IPS DF 19.7 (cell line): ENCODE measurements at regions not wholly inside any gene's neighbourhood (a gene's known extent, or its start where the extent isn't known, plus 50 kb on each side); places are given as distances from the start of the nearest gene placed in this dataset.
"Not testable (repeated sequence)": the region's sequence is repeated elsewhere in the genome, so short reads cannot be mapped to it uniquely, and the experiment has no call there.

Experiments
- DNase-seq: peaks from one replicate; pipeline ENCODE4 v3.0.0-alpha.2; 2013; ENCODE audit warnings: low read depth, low spot score

DNA sequence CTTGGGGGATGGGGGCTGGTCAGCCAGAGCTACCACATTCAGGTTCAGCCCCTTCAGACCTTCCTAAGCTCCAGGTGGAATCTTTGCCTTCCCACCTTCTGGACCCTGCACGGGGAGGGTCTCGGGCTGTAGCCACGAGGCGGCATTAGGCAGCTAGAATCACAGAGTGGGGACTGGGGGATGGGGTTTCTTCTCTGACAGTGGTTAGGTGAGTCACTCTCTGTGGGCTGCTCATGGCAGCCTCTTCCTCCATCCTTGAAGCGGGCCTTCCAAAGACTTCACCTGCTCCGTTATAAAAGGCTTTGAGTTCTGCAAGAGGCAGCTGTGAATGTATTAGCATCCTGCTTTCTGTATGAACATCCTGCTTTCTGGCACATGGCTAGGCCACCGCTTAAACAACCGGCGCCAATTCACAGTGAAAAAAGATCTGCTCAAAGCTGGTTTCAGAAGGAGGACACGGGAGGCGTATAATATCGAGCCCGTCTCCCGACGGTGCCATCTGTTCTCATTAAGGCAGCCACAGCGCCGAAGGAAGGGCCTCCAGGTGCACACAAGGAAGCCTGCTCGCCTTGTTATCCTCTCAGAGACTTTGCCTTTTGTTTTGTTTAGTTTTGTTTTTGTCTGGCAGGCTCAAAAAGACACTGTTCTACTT lies 74.3 kb upstream of the IGFBP7 start:
- DNase-seq = no peak

DNA sequence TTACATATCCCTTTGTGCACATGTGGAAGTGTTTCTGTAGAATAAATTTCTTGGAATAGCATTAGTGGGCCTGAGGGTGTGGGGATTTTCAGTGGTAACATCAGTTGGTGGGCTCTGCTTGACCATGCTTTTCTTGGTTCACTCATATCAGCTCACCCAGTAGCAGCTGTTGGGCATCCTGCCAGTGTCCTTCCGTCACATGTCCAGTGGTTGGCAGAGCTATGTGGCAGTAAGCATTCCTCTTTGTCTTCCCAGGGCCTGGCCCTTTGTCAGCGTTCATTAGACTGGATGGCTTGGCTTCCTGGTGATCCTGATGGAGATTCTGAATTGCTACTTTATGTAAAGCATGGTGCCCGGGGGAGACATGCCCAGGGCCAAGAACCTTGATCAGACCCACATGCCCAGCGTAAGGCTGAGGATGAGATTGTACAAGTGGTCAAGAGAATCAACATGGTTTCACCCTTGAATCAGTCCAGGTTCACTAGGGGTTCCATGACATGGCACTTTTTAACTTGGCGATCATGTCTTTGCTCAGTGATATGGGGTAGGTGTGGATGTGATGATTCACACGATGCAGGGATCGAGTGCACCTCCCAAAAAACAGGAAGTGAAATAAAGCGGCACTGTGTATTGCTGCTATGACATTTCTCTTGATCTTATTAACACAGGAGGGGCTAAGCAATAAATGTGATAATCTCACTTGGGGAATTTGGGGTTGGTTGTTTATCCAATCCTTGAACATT lies 72.1 kb upstream of the IGFBP7 start:
- no peak for DNase-seq

DNA sequence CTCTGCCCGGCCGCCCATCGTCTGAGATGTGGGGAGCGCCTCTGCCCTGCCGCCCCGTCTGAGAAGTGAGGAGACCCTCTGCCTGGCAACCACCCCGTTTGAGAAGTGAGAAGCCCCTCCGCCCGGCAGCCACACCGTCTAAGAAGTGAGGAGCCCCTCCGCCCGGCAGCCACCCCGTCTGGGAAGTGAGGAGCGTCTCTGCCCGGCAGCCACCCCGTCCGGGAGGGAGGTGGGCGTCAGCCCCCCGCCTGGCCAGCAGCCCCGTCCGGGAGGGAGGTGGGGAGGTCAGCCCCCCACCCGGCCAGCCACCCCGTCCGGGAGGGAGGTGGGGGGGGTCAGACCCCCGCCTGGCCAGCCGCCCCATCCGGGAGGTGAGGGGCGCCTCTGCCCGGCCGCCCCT lies 63.0 kb upstream of the IGFBP7 start:
- DNase-seq = not testable (repeated sequence)

DNA sequence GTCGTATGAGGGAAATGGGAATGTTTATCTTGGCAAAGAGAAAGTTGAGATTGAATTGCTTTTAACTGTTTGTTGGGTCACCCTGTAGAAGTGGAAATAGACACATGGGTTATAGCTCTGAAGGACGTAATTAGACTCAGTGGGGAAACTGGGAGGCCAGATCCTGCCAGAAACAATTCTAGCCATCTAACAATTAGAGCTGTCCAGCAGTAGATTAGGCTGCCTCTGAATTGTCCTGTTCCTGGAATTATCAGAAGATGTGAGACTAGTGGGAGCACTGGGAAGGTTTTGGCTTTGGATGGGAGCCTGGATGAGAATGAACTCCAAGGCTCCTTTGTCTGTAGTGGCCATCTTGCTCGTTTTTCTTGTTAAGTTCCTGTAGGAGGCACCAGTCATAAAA lies 61.9 kb upstream of the IGFBP7 start:
- no peak for DNase-seq

DNA sequence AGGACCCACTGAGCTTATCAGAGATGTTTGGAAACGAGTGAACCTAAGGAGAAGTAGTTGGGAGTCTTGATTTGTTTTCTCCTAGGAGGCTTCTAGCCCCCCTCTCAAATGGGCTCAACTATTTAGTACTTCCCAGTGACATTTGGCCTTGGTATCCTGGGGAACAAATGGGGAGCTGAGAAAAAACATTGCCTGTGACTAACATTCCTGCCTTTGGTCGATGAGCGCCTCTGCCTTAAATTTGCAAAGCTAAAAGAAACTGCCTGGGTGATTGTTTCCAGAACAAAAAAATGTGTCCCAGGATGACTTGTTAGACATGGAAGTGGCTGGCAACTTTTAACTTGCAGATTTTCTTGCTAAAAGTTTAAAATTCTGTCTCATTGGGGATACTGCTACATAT lies 58.8 kb upstream of the IGFBP7 start:
- no peak for DNase-seq

DNA sequence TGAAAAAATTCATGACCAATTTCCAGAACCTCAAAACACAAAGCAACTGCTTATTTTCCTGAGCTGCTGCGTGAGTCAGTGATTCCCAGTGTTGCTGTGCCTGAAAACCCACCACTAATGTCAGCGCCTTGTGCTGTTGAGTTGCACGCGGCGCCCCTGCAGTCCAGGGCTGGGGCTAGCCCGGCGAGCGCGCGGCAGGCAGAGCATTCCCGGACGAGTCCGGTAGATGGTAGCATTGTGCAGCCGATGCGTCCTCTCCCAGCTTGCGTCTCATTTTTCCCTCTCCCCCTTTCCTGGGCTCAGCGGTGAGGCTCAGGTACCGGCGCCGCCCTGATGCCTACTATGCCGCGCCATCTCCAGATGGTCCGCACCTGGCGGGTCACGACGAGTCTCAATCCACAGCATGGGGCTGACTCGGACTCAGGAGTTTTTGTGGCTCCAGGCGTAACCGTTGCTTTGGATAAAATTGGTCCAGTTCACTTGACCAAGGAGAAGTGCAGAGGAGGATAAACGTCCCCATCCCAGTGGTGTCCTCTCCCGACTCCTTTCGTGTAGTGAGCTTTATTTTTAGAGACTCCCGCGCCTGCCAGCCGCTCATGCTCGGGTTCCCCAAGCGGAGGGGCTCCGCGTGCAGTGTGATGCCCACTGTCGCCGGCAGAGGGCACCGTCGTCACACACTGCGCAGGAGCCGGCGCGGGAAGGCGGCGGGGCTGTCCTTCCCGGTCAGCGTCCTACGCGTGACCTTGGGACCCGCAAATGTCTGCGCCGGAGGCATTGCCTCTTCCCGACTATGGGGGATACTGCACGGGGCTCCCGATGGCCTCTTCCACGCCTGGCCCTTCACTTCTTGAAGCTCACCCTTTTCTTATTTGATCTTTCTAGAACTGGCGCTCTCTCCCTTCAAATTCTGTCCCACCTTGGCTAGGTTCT lies 53.6 kb upstream of the IGFBP7 start:
- no peak for DNase-seq

DNA sequence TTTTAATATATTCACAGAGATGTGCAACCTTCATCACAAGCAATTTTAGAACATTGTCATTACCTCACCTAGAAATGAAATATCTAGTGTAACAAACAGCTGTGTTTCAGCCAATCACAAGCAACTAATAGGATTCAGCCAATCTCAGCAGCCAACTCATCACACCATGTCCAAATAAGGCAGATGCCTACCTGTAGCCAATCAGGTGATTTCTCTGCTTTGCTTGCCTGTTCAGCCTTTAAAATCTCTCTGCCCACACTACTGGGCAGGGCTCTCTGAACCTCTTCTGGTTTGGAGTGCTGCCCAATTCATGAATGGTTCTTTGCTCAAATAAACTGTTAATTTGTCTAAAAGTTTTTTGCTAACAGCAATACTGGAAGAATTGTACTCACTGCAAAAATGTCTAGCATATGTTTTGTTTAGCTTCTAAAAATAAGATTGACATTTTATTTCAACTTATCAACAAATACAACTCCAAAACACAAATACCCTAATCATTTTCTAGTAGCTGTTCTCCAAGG lies 52.4 kb upstream of the IGFBP7 start:
- DNase-seq = no peak
